Neural progenitor cell (in vitro differentiated cells): ENCODE measurements at regions not wholly inside any gene's neighbourhood (a gene's known extent, or its start where the extent isn't known, plus 50 kb on each side); places are given as distances from the start of the nearest gene placed in this dataset.

Experiments used
- EZH2 ChIP-seq: fragments of 200-600 bp; sonication (generic); IDR thresholded peaks from 2 replicates; pipeline ENCODE4 v1.6.1; 2017; ENCODE audit warnings: antibody characterized with exemption, mild to moderate bottlenecking, moderate library complexity
- TF ChIP-seq, protein P1 (sequence below): fragments of 200-600 bp; sonication (generic); IDR thresholded peaks from 2 replicates; pipeline ENCODE4 v1.5.1; 2017; ENCODE audit warnings: antibody characterized with exemption, mild to moderate bottlenecking

DNA sequence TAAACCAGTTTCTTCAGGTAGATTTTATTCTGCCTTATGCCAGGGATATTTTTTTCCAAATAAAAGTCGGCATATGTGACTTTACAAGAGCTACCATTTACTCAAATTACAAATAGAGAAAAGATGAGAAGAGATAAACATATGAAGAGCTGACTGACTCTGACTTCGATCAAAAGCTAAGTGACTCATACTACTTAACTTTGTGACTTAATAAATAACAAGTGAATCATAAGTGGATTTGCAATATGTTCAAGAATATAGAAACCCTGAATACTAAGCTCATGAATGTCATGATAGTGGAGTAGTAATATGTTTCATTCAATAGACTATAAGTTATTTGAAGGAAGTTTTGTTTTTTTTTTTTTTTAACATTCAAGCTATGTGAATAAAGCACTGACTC lies 130.5 kb upstream of the ANO3 start:
- TF ChIP-seq, protein P1, sequence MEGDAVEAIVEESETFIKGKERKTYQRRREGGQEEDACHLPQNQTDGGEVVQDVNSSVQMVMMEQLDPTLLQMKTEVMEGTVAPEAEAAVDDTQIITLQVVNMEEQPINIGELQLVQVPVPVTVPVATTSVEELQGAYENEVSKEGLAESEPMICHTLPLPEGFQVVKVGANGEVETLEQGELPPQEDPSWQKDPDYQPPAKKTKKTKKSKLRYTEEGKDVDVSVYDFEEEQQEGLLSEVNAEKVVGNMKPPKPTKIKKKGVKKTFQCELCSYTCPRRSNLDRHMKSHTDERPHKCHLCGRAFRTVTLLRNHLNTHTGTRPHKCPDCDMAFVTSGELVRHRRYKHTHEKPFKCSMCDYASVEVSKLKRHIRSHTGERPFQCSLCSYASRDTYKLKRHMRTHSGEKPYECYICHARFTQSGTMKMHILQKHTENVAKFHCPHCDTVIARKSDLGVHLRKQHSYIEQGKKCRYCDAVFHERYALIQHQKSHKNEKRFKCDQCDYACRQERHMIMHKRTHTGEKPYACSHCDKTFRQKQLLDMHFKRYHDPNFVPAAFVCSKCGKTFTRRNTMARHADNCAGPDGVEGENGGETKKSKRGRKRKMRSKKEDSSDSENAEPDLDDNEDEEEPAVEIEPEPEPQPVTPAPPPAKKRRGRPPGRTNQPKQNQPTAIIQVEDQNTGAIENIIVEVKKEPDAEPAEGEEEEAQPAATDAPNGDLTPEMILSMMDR: no peak
- no peak for TF ChIP-seq EZH2
